ENCODE measurements at regions not wholly inside any gene's neighbourhood (a gene's known extent, or its start where the extent isn't known, plus 50 kb on each side); places are given as distances from the start of the nearest gene placed in this dataset.

- no peaks in the 10 kb centered on the region for H3K9me3 ChIP-seq (ENCODE audit: control insufficient read depth, low read depth, low read length)
- DNase-seq (ENCODE audit: low read depth, low spot score) (no peak), FAIRE-seq (no peak)
- no peak for TF ChIP-seq CTCF (optimal IDR thresholded peaks at IDR 0.05 in 1 of 3, IDR thresholded peaks at IDR 0.05 in 1 of 3, conservative IDR thresholded peaks at IDR 0.05 in 1 of 3; ENCODE audit: extremely low read depth in 1 of 3, insufficient read depth in 2 of 3, low read length in 3 of 3)
- TF ChIP-seq EZH2 (IDR thresholded peaks at IDR 0.05; ENCODE audit: low read length): no peak
- H3K79me2 ChIP-seq (ENCODE audit: control insufficient read depth, insufficient read depth, low read length): no peaks in the 10 kb centered on the region
- no peaks in the 10 kb centered on the region for H3K4me1 ChIP-seq (ENCODE audit: control insufficient read depth, extremely low read depth, insufficient read depth, low read length)
- no peak overlapping the region for H3K27ac ChIP-seq (ENCODE audit: control insufficient read depth, insufficient read depth, low read length)
- dilution Hi-C loops (cut with MboI; ENCODE audit: extremely low pct_ligation_motif_present, low sequenced_read_pairs): no loop called here
- H4K20me1 ChIP-seq (ENCODE audit: control insufficient read depth, extremely low read depth, insufficient read depth, low read length): no peaks in the 10 kb centered on the region
- H3K36me3 ChIP-seq (ENCODE audit: control insufficient read depth in 2 of 2, extremely low read depth in 1 of 2, insufficient read depth in 2 of 2, low read length in 2 of 2): no peaks in the 10 kb centered on the region
- H3K9ac ChIP-seq (ENCODE audit: control insufficient read depth, extremely low read depth, insufficient read depth, low read length): no peak overlapping the region
- H3K4me2 ChIP-seq (ENCODE audit: control insufficient read depth, extremely low read depth, insufficient read depth, low read depth, low read length): no peak overlapping the region
- H2AFZ ChIP-seq (ENCODE audit: control insufficient read depth, low read length): no peak overlapping the region
- H3K4me3 ChIP-seq (ENCODE audit: control insufficient read depth in 2 of 3, extremely low read depth in 1 of 3, insufficient read depth in 2 of 3, low read depth in 1 of 3, low read length in 3 of 3): no peak overlapping the region
- no peaks in the 10 kb centered on the region for H3K27me3 ChIP-seq (ENCODE audit: control insufficient read depth, extremely low read depth, insufficient read depth, low read length)
- no peaks in the 10 kb centered on the region for H3K9me1 ChIP-seq (ENCODE audit: control insufficient read depth, extremely low read depth, insufficient read depth, low read length)
Measured at GRCh38 chr5:123763201-123763600, 251.2 kb downstream of the CSNK1G3 start.

GRCh38 chr5:123756816-123757215 is 244.8 kb downstream of the CSNK1G3 start:
- DNase-seq (ENCODE audit: low read depth, low spot score) (no peak), FAIRE-seq (no peak)
- H3K4me1 ChIP-seq (ENCODE audit: control insufficient read depth, extremely low read depth, insufficient read depth, low read length): peaks cover 5% of the 10 kb centered on the region
- dilution Hi-C loops (cut with MboI; ENCODE audit: extremely low pct_ligation_motif_present, low sequenced_read_pairs): no loop called here
- no peak overlapping the region for H3K4me3 ChIP-seq (ENCODE audit: control insufficient read depth in 2 of 3, extremely low read depth in 1 of 3, insufficient read depth in 2 of 3, low read depth in 1 of 3, low read length in 3 of 3)
- no peaks in the 10 kb centered on the region for H4K20me1 ChIP-seq (ENCODE audit: control insufficient read depth, extremely low read depth, insufficient read depth, low read length)
- no peaks in the 10 kb centered on the region for H3K27me3 ChIP-seq (ENCODE audit: control insufficient read depth, extremely low read depth, insufficient read depth, low read length)
- no peak overlapping the region for H3K9ac ChIP-seq (ENCODE audit: control insufficient read depth, extremely low read depth, insufficient read depth, low read length)
- H3K79me2 ChIP-seq (ENCODE audit: control insufficient read depth, insufficient read depth, low read length): no peaks in the 10 kb centered on the region
- no peak overlapping the region for H2AFZ ChIP-seq (ENCODE audit: control insufficient read depth, low read length)
- H3K4me2 ChIP-seq (ENCODE audit: control insufficient read depth, extremely low read depth, insufficient read depth, low read depth, low read length): no peak overlapping the region
- TF ChIP-seq CTCF (optimal IDR thresholded peaks at IDR 0.05 in 1 of 3, IDR thresholded peaks at IDR 0.05 in 1 of 3, conservative IDR thresholded peaks at IDR 0.05 in 1 of 3; ENCODE audit: extremely low read depth in 1 of 3, insufficient read depth in 2 of 3, low read length in 3 of 3): no peak
- no peak for TF ChIP-seq EZH2 (IDR thresholded peaks at IDR 0.05; ENCODE audit: low read length)
- no peaks in the 10 kb centered on the region for H3K9me3 ChIP-seq (ENCODE audit: control insufficient read depth, low read depth, low read length)
- H3K9me1 ChIP-seq (ENCODE audit: control insufficient read depth, extremely low read depth, insufficient read depth, low read length): no peaks in the 10 kb centered on the region
- no peak overlapping the region for H3K27ac ChIP-seq (ENCODE audit: control insufficient read depth, insufficient read depth, low read length)
- no peaks in the 10 kb centered on the region for H3K36me3 ChIP-seq (ENCODE audit: control insufficient read depth in 2 of 2, extremely low read depth in 1 of 2, insufficient read depth in 2 of 2, low read length in 2 of 2)

All from keratinocyte (primary cell).